Activated T-cell treated with anti-CD3 and anti-CD28 coated beads, Interleukin-2, amount 50 U/mL, for 4 hours (primary cell): ENCODE measurements at regions not wholly inside any gene's neighbourhood (a gene's known extent, or its start where the extent isn't known, plus 50 kb on each side); places are given as distances from the start of the nearest gene placed in this dataset.

Experiments used
- ATAC-seq, 2 donors: fragments of 200-7000 bp; cut with Tn5 transposase; one replicate each; pipeline ENCODE4 v1.10.0; 2021
- DNase-seq: peaks from one replicate; pipeline ENCODE4 v3.0.0-alpha.2; 2020
- H3K27me3 Mint-ChIP-seq: one replicate; pipeline ENCODE4 v1.8.0; 2021; ENCODE audit warnings: low read depth, mixed read lengths
- H3K36me3 Mint-ChIP-seq: one replicate; pipeline ENCODE4 v1.8.0; 2022; ENCODE audit warnings: mixed read lengths; ENCODE audit not compliant: insufficient read depth
- H3K4me1 Mint-ChIP-seq: one replicate; pipeline ENCODE4 v1.8.0; 2021; ENCODE audit warnings: low read depth, mixed read lengths
- H3K4me3 Mint-ChIP-seq: one replicate; pipeline ENCODE4 v1.8.0; 2021; ENCODE audit warnings: mild to moderate bottlenecking, moderate library complexity, mixed read lengths
- H3K9me3 Mint-ChIP-seq: one replicate; pipeline ENCODE4 v1.8.0; 2021; ENCODE audit warnings: mixed read lengths

DNA sequence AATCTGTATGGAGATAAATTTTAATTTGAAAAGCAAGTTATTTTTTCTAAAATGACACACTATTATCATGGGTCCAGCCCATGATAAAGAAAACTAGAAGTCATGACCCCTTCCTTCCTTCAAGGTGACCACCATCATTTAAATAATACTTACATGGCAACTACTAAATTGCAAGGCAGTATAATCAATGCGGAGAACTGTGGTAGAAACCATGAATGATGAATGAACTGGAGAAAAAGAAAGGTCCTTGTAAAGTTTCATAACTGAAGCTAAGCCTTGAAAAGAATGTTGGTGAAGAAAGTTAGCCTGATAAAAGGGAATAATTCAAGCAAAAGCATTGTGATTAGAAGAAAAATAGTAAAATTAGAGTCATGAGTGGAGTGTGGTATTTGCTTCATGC lies 222.9 kb upstream of the TBC1D5 start:
- Mint-ChIP-seq H3K9me3 (no peaks in the 10 kb centered on the region), H3K4me3 (no peak overlapping the region), H3K36me3 (no peaks in the 10 kb centered on the region), H3K4me1 (no peaks in the 10 kb centered on the region), H3K27me3 (peaks cover 14% of the 10 kb centered on the region)
- ATAC-seq (no peak), DNase-seq (no peak)

DNA sequence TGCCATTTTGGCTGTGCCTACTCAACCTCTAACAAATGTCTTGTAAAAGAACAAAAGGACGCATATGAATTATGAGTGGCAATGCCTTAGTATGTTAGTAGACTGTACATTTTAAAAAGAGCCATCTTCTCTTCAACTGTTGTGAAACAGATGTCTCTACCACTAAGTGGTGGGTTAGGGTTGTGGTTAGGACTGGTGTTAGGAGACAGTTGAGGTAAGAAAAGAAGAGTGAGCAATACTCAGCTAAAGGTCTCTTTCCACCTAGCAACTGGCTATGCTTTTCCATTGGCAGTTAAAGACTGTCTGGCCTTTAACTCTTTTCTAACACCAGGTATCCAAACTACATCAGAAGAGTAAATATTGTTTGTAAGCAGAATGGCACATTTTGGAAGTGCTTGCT lies 221.7 kb upstream of the TBC1D5 start:
- Mint-ChIP-seq H3K27me3 (peaks cover 17% of the 10 kb centered on the region), H3K36me3 (no peaks in the 10 kb centered on the region), H3K9me3 (no peaks in the 10 kb centered on the region), H3K4me3 (no peak overlapping the region), H3K4me1 (no peaks in the 10 kb centered on the region)
- ATAC-seq (peak in 1 of 2 donors; percentile 61), DNase-seq (no peak)

DNA sequence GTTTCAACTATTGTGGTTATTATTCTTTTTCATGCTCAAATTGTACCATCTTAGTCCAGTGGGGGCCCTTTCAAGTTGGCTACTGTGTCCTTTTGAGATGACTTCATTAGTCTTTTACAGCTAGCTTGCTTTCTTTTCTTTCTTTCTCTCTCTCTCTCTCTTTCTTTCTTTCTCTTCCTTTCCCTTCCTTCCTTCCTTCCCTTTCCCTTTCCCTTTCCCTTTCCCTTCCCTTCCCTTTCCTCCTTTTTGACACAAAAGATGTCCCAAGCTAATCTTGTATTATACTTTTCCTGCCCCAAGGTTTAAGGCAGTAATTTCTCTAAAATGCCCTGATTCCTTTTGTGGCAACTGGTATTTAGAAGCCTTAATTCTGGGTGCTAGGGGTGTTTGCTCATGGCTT lies 213.0 kb upstream of the TBC1D5 start:
- ATAC-seq, result no peak
- Mint-ChIP-seq H3K4me3 (no peak overlapping the region), H3K27me3 (peaks cover 5% of the 10 kb centered on the region), H3K36me3 (no peaks in the 10 kb centered on the region), H3K4me1 (no peaks in the 10 kb centered on the region), H3K9me3 (peaks cover 6% of the 10 kb centered on the region)
- DNase-seq, result no peak

DNA sequence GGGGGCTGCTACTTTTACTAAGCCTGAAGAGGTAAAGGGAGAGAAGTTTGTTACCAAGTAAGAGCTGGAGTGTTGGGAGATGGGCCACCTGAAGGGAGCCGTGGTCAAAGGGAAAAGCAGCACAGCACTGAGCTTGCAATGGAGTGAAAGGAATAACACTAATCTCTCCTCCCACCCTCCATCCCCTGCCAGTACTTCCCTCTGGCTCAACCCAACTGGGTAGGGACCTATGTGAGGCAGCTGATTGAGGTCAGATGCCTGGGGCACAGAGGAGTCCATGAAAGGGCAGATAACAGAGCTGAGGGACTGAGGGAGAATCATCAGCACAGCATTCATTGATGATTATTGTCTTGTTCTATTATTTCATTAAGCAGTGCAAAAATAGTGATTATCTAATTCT lies 212.4 kb upstream of the TBC1D5 start:
- no peaks in the 10 kb centered on the region for H3K4me1 Mint-ChIP-seq
- no peak for ATAC-seq
- H3K27me3 Mint-ChIP-seq, result peaks cover 4% of the 10 kb centered on the region
- H3K36me3 Mint-ChIP-seq, result no peaks in the 10 kb centered on the region
- no peak overlapping the region for H3K4me3 Mint-ChIP-seq
- DNase-seq, result no peak
- peaks cover 7% of the 10 kb centered on the region for H3K9me3 Mint-ChIP-seq

DNA sequence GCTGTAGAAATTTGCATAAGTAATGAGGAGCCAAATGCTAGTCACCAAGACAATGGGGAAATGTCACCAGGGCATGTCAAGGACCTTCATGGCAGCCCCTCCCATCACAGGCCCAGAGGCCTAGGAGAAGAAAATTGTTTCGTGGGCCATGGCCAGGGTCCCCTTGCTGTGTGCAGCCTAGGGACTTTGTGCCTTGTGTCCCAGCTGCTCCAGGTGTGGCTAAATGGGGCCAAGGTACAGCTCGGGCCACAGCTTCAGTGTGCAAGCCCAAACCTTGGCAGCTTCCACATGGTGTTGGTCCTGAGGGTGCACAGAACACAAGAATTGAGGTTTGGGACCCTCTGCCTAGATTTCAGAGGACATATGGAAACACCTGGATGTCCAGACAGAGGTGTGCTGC lies 208.8 kb upstream of the TBC1D5 start:
- Mint-ChIP-seq H3K27me3 (peaks cover 10% of the 10 kb centered on the region), H3K4me1 (no peaks in the 10 kb centered on the region), H3K4me3 (no peak overlapping the region), H3K36me3 (no peaks in the 10 kb centered on the region), H3K9me3 (peaks cover 7% of the 10 kb centered on the region)
- no peak for ATAC-seq
- DNase-seq, result no peak

DNA sequence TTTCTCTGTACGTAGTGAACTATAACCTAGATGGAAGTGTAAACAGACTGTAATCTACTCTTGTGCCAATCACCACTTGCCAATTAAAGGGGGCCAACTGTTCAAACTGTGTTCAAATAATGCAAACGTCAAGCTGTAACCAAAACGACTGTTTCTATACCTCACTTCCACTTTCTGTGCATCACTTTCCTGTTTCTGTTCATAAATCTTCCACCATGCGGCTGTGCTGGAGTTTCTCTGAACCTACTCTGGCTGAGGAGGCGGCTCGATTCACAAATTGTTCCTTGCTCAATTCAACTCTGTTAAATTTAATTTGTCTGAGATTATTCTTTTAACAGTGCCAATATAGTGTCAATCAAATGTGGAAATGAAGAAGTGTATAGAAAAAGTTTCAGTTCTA lies 206.7 kb upstream of the TBC1D5 start:
- H3K27me3 Mint-ChIP-seq, result peaks cover 15% of the 10 kb centered on the region
- DNase-seq (no peak), ATAC-seq (no peak)
- H3K4me3 Mint-ChIP-seq, result no peak overlapping the region
- no peaks in the 10 kb centered on the region for H3K4me1 Mint-ChIP-seq
- peaks cover 7% of the 10 kb centered on the region for H3K9me3 Mint-ChIP-seq
- no peaks in the 10 kb centered on the region for H3K36me3 Mint-ChIP-seq

DNA sequence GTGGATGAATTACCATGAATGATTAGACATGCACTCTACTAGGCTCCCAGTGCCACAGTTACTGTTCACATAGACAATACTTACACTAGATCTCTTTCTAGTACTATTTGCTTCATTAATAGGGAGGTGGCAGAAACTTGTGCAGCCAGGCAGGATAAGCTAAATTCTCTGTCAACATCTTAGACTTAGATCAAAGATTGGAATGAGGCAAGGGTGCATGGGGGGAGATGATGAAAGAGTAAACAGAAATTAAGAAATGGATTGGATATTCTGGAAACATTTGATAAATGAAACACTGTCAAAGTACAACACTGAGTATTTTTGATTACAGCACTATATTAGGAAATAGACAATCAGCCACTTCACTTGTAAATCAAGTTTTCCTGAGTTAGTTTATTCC lies 205.4 kb upstream of the TBC1D5 start:
- no peaks in the 10 kb centered on the region for H3K4me1 Mint-ChIP-seq
- no peaks in the 10 kb centered on the region for H3K36me3 Mint-ChIP-seq
- peaks cover 13% of the 10 kb centered on the region for H3K27me3 Mint-ChIP-seq
- no peak for ATAC-seq
- DNase-seq, result no peak
- H3K4me3 Mint-ChIP-seq, result no peak overlapping the region
- peaks cover 7% of the 10 kb centered on the region for H3K9me3 Mint-ChIP-seq

DNA sequence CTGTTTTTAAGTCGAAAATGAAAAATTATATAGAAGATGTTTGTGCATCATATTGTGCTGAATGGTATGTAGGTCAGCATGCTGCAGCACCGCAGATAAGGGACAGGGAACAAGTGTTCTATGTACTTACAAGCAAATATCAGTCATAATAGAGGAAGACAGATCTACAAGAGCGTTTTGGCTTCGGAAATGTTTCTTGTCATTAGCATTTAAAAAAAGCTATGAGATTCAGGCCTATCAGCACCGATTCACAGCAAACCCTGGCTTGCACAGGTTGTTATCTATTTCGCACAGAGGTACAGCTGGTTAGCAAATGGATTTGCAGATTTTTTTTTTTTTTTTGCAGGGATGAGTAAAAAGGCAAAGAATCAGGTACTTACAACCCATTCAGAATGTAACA lies 204.2 kb upstream of the TBC1D5 start:
- DNase-seq (no peak), ATAC-seq (no peak)
- Mint-ChIP-seq H3K36me3 (no peaks in the 10 kb centered on the region), H3K4me3 (no peak overlapping the region), H3K27me3 (peaks cover 13% of the 10 kb centered on the region), H3K9me3 (peaks cover 7% of the 10 kb centered on the region), H3K4me1 (no peaks in the 10 kb centered on the region)

DNA sequence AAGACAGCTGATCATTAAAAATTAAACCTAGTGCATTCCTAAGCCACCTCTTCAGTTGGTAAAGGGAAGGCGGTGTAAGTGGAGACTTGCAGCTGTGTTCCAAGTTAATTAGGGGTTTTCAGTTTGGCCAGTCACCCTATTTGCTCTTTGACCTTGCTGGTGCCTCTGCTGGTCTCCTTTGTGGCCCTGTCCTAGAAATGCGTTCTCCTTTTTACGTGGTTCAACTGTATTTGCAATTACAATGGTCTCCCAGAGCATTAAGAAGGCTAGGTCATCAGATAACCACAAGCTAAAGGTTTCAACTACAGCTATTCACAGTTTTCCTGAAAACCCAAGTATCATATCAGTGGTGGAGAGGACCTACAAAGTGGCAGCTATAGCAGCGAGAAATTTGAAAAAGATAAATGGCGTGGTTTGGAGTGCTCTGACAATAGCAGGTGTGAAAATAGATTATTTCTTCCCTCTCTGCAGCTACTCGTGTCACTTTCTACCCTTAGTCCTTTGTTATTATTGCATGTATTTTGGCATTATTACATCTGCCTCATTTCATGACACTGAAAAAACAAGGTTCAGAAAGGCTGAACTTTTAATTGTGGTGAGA lies 203.5 kb upstream of the TBC1D5 start:
- Mint-ChIP-seq H3K27me3 (peaks cover 13% of the 10 kb centered on the region), H3K36me3 (no peaks in the 10 kb centered on the region), H3K9me3 (peaks cover 6% of the 10 kb centered on the region), H3K4me1 (no peaks in the 10 kb centered on the region), H3K4me3 (no peak overlapping the region)
- no peak for DNase-seq
- no peak for ATAC-seq

DNA sequence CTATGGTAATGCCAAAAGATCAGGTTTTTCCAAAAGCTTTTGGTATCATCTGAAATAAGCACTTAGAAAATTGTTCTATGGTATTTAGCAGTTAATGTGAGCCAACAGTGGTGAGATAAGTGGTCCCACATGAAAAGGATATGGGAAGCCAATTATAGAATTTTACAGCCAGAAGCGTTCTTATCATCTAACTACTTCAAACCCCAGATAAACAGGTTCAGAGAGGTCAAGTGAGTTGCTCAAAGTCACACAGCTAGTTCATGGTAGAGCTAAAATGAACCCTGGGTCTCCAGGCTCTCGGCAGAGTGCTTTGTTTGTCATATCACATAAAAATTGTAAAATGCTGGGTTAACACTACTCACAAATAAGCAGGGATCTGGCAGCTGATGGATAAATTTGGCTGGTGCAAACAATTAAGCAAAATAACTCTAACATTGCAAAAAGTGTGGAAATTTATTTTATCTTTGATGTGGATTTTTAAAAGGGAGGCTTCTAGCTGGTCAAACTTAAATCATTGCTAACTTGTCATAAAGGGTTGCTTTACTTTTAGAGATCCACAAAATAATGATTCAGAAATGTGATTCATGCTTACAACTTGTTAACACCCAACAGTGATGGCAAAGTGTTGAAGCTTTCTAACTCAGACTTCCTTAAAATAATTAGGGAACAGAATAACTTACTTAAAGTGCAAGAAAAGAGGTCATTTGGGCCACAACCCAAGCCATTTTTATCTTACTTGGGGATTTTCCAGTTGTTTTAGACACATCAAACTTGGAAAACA lies 202.8 kb upstream of the TBC1D5 start:
- Mint-ChIP-seq H3K27me3 (peaks cover 13% of the 10 kb centered on the region), H3K4me3 (no peak overlapping the region), H3K4me1 (no peaks in the 10 kb centered on the region), H3K36me3 (no peaks in the 10 kb centered on the region), H3K9me3 (no peaks in the 10 kb centered on the region)
- DNase-seq (no peak), ATAC-seq (no peak)

DNA sequence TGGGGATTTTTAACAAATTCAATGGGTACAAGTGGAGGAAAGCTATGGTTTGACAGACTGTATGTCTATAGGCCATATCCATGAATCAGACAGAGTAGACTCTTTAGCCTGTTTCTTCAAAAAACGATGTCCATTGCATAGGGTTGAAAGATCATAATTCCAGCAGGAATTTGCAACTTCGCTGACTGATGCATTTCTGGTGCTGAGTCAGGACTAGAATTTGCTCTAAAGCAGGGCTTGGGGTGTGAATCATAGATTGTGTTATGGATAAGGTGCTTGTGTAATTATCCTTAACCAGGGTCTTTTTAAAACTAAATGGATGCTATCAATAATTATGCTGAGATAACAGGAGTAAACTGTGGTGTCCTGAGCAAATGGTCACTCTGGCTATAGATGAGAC lies 200.4 kb upstream of the TBC1D5 start:
- DNase-seq (no peak), ATAC-seq (no peak)
- Mint-ChIP-seq H3K4me3 (no peak overlapping the region), H3K9me3 (no peaks in the 10 kb centered on the region), H3K36me3 (no peaks in the 10 kb centered on the region), H3K4me1 (no peaks in the 10 kb centered on the region), H3K27me3 (peaks cover 6% of the 10 kb centered on the region)

DNA sequence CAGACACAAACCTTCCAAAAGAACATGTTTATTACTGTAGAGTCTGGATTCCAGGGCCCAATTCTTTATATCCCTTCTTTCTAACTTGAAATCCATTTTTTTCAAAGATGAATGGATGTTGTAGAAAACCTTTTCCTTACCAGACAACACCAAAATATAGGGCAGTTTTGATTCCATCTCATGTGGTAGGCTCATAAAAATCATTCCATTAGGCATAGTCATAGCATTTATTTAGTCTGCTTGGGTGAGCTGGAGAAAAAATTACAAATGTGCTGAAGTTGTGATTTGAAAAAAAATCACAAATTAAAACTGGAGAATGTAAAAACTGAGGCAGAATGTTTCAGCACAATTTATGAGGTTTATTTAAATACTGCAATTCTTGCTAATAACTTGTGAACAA lies 199.3 kb upstream of the TBC1D5 start:
- H3K27me3 Mint-ChIP-seq, result peaks cover 8% of the 10 kb centered on the region
- H3K9me3 Mint-ChIP-seq, result no peaks in the 10 kb centered on the region
- H3K36me3 Mint-ChIP-seq, result no peaks in the 10 kb centered on the region
- H3K4me3 Mint-ChIP-seq, result no peak overlapping the region
- H3K4me1 Mint-ChIP-seq, result no peaks in the 10 kb centered on the region
- ATAC-seq (no peak), DNase-seq (no peak)

DNA sequence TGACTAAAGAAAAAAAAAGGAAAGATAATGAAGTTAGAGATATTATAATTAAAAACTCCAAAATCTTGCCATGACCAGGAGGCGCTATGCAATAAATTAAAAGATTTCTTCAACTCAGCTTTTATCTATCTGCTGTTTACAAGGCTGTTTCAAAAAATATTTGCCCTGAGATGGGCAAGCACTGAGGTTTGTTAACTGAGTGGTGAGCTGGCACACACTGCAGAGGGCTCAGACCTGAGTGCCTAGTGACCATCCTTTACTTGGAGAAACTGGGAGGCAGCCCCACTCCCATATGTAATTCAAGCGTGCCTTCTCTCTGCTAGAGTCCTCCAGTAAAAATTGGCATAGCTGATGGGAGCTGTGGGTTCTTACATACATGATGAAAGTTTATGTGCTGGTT lies 198.7 kb upstream of the TBC1D5 start:
- H3K4me3 Mint-ChIP-seq, result no peak overlapping the region
- no peak for ATAC-seq
- H3K9me3 Mint-ChIP-seq, result no peaks in the 10 kb centered on the region
- no peak for DNase-seq
- no peaks in the 10 kb centered on the region for H3K36me3 Mint-ChIP-seq
- no peaks in the 10 kb centered on the region for H3K4me1 Mint-ChIP-seq
- H3K27me3 Mint-ChIP-seq, result peaks cover 8% of the 10 kb centered on the region

DNA sequence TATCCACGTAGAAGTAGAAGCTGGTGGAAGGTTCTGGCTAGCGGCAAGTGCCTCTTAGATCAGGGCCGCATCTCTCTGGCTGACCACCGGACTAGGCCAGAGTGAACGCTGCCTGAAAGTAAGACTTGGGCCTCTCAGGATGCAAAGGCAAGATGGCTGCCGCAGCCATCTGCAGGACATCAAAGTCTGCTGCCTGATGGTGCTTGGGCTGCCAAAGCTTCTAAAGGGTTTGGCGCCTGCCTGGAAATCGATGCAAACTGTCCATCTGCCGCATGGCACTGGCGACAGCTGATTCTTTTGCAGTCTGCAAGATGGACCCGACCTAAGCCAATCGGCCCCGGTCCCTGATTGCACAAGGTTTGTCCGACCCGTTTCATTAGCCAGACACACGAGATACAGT lies 196.7 kb upstream of the TBC1D5 start:
- Mint-ChIP-seq H3K27me3 (peaks cover 5% of the 10 kb centered on the region), H3K36me3 (no peaks in the 10 kb centered on the region), H3K4me3 (no peak overlapping the region), H3K9me3 (no peaks in the 10 kb centered on the region), H3K4me1 (no peaks in the 10 kb centered on the region)
- DNase-seq, result no peak
- no peak for ATAC-seq

DNA sequence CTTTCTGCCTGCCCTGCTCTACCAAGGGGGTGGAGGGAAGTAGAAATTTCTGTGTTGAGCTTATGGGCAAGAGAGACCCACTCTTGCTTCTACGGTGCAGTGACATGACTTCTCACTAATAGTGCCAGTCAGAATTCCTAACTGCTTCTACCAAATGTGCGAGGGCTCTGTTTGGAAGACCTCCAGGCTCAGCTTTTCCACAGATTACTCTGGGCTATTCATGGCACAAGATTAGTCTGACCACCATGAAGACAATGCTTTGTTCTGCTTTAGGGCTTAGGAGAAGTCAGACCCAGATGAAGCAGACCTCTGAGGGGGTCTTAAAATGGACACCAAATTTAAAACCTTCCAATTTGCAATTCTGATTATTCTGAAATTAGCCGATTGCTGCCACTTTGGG lies 195.9 kb upstream of the TBC1D5 start:
- Mint-ChIP-seq H3K9me3 (no peaks in the 10 kb centered on the region), H3K4me1 (no peaks in the 10 kb centered on the region), H3K36me3 (no peaks in the 10 kb centered on the region), H3K4me3 (no peak overlapping the region), H3K27me3 (peaks cover 5% of the 10 kb centered on the region)
- no peak for DNase-seq
- ATAC-seq, result no peak
